ENCODE measurements at regions not wholly inside any gene's neighbourhood (a gene's known extent, or its start where the extent isn't known, plus 50 kb on each side); places are given as distances from the start of the nearest gene placed in this dataset.
"Not testable (repeated sequence)": the region's sequence is repeated elsewhere in the genome, so short reads cannot be mapped to it uniquely, and the experiment has no call there.

GRCh38 chr2:13351068-13351467 lies 634.3 kb downstream of the TRIB2 start:
- H3K27ac ChIP-seq (ENCODE audit: insufficient read depth in 1 of 2, low read depth in 1 of 2, low read length in 2 of 2, poor library complexity in 1 of 2, severe bottlenecking in 2 of 2), result no peak overlapping the region
- DNase-seq, result no peak
- POLR2A ChIA-PET, result no interaction called here
- H3K4me1 ChIP-seq (ENCODE audit: control extremely low read depth in 1 of 4, control insufficient read depth in 4 of 4, insufficient read depth in 4 of 4, low read length in 3 of 4), result no peaks in the 10 kb centered on the region
- CTCF ChIA-PET, result no interaction called here
- no peaks in the 10 kb centered on the region for H3K27me3 ChIP-seq (replicated peaks in 2 of 5; ENCODE audit: control insufficient read depth in 4 of 5, insufficient read depth in 5 of 5, low read length in 4 of 5)
- 100% methylated on average over 1 of the region's 2 CpGs for WGBS (ENCODE audit: insufficient coverage)
- H3K9me3 ChIP-seq (ENCODE audit: control extremely low read depth in 1 of 5, control insufficient read depth in 4 of 5, insufficient read depth in 2 of 5, low read depth in 1 of 5, low read length in 4 of 5), result no peaks in the 10 kb centered on the region
- no peaks in the 10 kb centered on the region for H3K36me3 ChIP-seq (ENCODE audit: control insufficient read depth in 4 of 4, insufficient read depth in 4 of 4, low read length in 3 of 4)
- H3K4me3 ChIP-seq (ENCODE audit: control insufficient read depth in 1 of 7, extremely low read depth in 1 of 7, insufficient read depth in 4 of 7, low read depth in 2 of 7, low read length in 6 of 7), result no peak overlapping the region

GRCh38 chr2:13353083-13353482 lies 636.3 kb downstream of the TRIB2 start:
- Histone ChIP-seq H3K4me3 (ENCODE audit: control insufficient read depth in 1 of 7, extremely low read depth in 1 of 7, insufficient read depth in 4 of 7, low read depth in 2 of 7, low read length in 6 of 7) (no peak overlapping the region), H3K9me3 (ENCODE audit: control extremely low read depth in 1 of 5, control insufficient read depth in 4 of 5, insufficient read depth in 2 of 5, low read depth in 1 of 5, low read length in 4 of 5) (no peaks in the 10 kb centered on the region), H3K36me3 (ENCODE audit: control insufficient read depth in 4 of 4, insufficient read depth in 4 of 4, low read length in 3 of 4) (no peaks in the 10 kb centered on the region), H3K4me1 (ENCODE audit: control extremely low read depth in 1 of 4, control insufficient read depth in 4 of 4, insufficient read depth in 4 of 4, low read length in 3 of 4) (no peaks in the 10 kb centered on the region), H3K27ac (ENCODE audit: insufficient read depth in 1 of 2, low read depth in 1 of 2, low read length in 2 of 2, poor library complexity in 1 of 2, severe bottlenecking in 2 of 2) (no peak overlapping the region), H3K27me3 (replicated peaks in 2 of 5; ENCODE audit: control insufficient read depth in 4 of 5, insufficient read depth in 5 of 5, low read length in 4 of 5) (no peaks in the 10 kb centered on the region)
- CTCF ChIA-PET, result no interaction called here
- DNase-seq, result no peak
- POLR2A ChIA-PET, result no interaction called here

GRCh38 chr2:13354031-13354430 lies 637.3 kb downstream of the TRIB2 start:
- no peaks in the 10 kb centered on the region for H3K36me3 ChIP-seq (ENCODE audit: control insufficient read depth in 4 of 4, insufficient read depth in 4 of 4, low read length in 3 of 4)
- H3K4me3 ChIP-seq (ENCODE audit: control insufficient read depth in 1 of 7, extremely low read depth in 1 of 7, insufficient read depth in 4 of 7, low read depth in 2 of 7, low read length in 6 of 7), result no peak overlapping the region
- H3K27me3 ChIP-seq (replicated peaks in 2 of 5; ENCODE audit: control insufficient read depth in 4 of 5, insufficient read depth in 5 of 5, low read length in 4 of 5), result no peaks in the 10 kb centered on the region
- CTCF ChIA-PET, result no interaction called here
- no peaks in the 10 kb centered on the region for H3K9me3 ChIP-seq (ENCODE audit: control extremely low read depth in 1 of 5, control insufficient read depth in 4 of 5, insufficient read depth in 2 of 5, low read depth in 1 of 5, low read length in 4 of 5)
- no peak overlapping the region for H3K27ac ChIP-seq (ENCODE audit: insufficient read depth in 1 of 2, low read depth in 1 of 2, low read length in 2 of 2, poor library complexity in 1 of 2, severe bottlenecking in 2 of 2)
- POLR2A ChIA-PET, result no interaction called here
- no peak for DNase-seq
- no peaks in the 10 kb centered on the region for H3K4me1 ChIP-seq (ENCODE audit: control extremely low read depth in 1 of 4, control insufficient read depth in 4 of 4, insufficient read depth in 4 of 4, low read length in 3 of 4)

- H3K36me3 ChIP-seq (ENCODE audit: control insufficient read depth in 4 of 4, insufficient read depth in 4 of 4, low read length in 3 of 4); H3K27ac ChIP-seq (ENCODE audit: insufficient read depth in 1 of 2, low read depth in 1 of 2, low read length in 2 of 2, poor library complexity in 1 of 2, severe bottlenecking in 2 of 2); H3K4me1 ChIP-seq (ENCODE audit: control extremely low read depth in 1 of 4, control insufficient read depth in 4 of 4, insufficient read depth in 4 of 4, low read length in 3 of 4); H3K27me3 ChIP-seq (replicated peaks in 2 of 5; ENCODE audit: control insufficient read depth in 4 of 5, insufficient read depth in 5 of 5, low read length in 4 of 5); DNase-seq; H3K4me3 ChIP-seq (ENCODE audit: control insufficient read depth in 1 of 7, extremely low read depth in 1 of 7, insufficient read depth in 4 of 7, low read depth in 2 of 7, low read length in 6 of 7); POLR2A ChIA-PET; H3K9me3 ChIP-seq (ENCODE audit: control extremely low read depth in 1 of 5, control insufficient read depth in 4 of 5, insufficient read depth in 2 of 5, low read depth in 1 of 5, low read length in 4 of 5); CTCF ChIA-PET: not testable (repeated sequence)
- WGBS (ENCODE audit: insufficient coverage), result no CpG with 5 or more reads among the region's 1 CpG
Observed at GRCh38 chr2:13381928-13382327, 665.2 kb downstream of the TRIB2 start.

GRCh38 chr2:13389172-13389571 lies 672.4 kb downstream of the TRIB2 start:
- H3K4me3 ChIP-seq (ENCODE audit: control insufficient read depth in 1 of 7, extremely low read depth in 1 of 7, insufficient read depth in 4 of 7, low read depth in 2 of 7, low read length in 6 of 7); H3K27me3 ChIP-seq (replicated peaks in 2 of 5; ENCODE audit: control insufficient read depth in 4 of 5, insufficient read depth in 5 of 5, low read length in 4 of 5); DNase-seq; POLR2A ChIA-PET; CTCF ChIA-PET; H3K9me3 ChIP-seq (ENCODE audit: control extremely low read depth in 1 of 5, control insufficient read depth in 4 of 5, insufficient read depth in 2 of 5, low read depth in 1 of 5, low read length in 4 of 5); H3K36me3 ChIP-seq (ENCODE audit: control insufficient read depth in 4 of 4, insufficient read depth in 4 of 4, low read length in 3 of 4); H3K27ac ChIP-seq (ENCODE audit: insufficient read depth in 1 of 2, low read depth in 1 of 2, low read length in 2 of 2, poor library complexity in 1 of 2, severe bottlenecking in 2 of 2); H3K4me1 ChIP-seq (ENCODE audit: control extremely low read depth in 1 of 4, control insufficient read depth in 4 of 4, insufficient read depth in 4 of 4, low read length in 3 of 4): not testable (repeated sequence)
- 91% methylated on average over 3 of the region's 5 CpGs for WGBS (ENCODE audit: insufficient coverage)

GRCh38 chr2:13390676-13391075 lies 673.9 kb downstream of the TRIB2 start:
- no peaks in the 10 kb centered on the region for H3K36me3 ChIP-seq (ENCODE audit: control insufficient read depth in 4 of 4, insufficient read depth in 4 of 4, low read length in 3 of 4)
- H3K9me3 ChIP-seq (ENCODE audit: control extremely low read depth in 1 of 5, control insufficient read depth in 4 of 5, insufficient read depth in 2 of 5, low read depth in 1 of 5, low read length in 4 of 5), result peaks cover 0 to 2% (median 0%) of the 10 kb centered on the region in 5 experiments
- CTCF ChIA-PET, result no interaction called here
- no peak overlapping the region for H3K27ac ChIP-seq (ENCODE audit: insufficient read depth in 1 of 2, low read depth in 1 of 2, low read length in 2 of 2, poor library complexity in 1 of 2, severe bottlenecking in 2 of 2)
- DNase-seq, result no peak
- no peaks in the 10 kb centered on the region for H3K4me1 ChIP-seq (ENCODE audit: control extremely low read depth in 1 of 4, control insufficient read depth in 4 of 4, insufficient read depth in 4 of 4, low read length in 3 of 4)
- H3K27me3 ChIP-seq (replicated peaks in 2 of 5; ENCODE audit: control insufficient read depth in 4 of 5, insufficient read depth in 5 of 5, low read length in 4 of 5), result no peaks in the 10 kb centered on the region
- no peak overlapping the region for H3K4me3 ChIP-seq (ENCODE audit: control insufficient read depth in 1 of 7, extremely low read depth in 1 of 7, insufficient read depth in 4 of 7, low read depth in 2 of 7, low read length in 6 of 7)
- POLR2A ChIA-PET, result no interaction called here

- POLR2A ChIA-PET, result no interaction called here
- CTCF ChIA-PET, result no interaction called here
- H3K27ac ChIP-seq (ENCODE audit: insufficient read depth in 1 of 2, low read depth in 1 of 2, low read length in 2 of 2, poor library complexity in 1 of 2, severe bottlenecking in 2 of 2), result no peak overlapping the region
- H3K36me3 ChIP-seq (ENCODE audit: control insufficient read depth in 4 of 4, insufficient read depth in 4 of 4, low read length in 3 of 4), result no peaks in the 10 kb centered on the region
- H3K9me3 ChIP-seq (ENCODE audit: control extremely low read depth in 1 of 5, control insufficient read depth in 4 of 5, insufficient read depth in 2 of 5, low read depth in 1 of 5, low read length in 4 of 5), result peaks cover 0 to 2% (median 0%) of the 10 kb centered on the region in 5 experiments
- H3K4me3 ChIP-seq (ENCODE audit: control insufficient read depth in 1 of 7, extremely low read depth in 1 of 7, insufficient read depth in 4 of 7, low read depth in 2 of 7, low read length in 6 of 7), result no peak overlapping the region
- H3K27me3 ChIP-seq (replicated peaks in 2 of 5; ENCODE audit: control insufficient read depth in 4 of 5, insufficient read depth in 5 of 5, low read length in 4 of 5), result no peaks in the 10 kb centered on the region
- no peaks in the 10 kb centered on the region for H3K4me1 ChIP-seq (ENCODE audit: control extremely low read depth in 1 of 4, control insufficient read depth in 4 of 4, insufficient read depth in 4 of 4, low read length in 3 of 4)
- no peak for DNase-seq
- no CpG with 5 or more reads among the region's 2 CpGs for WGBS (ENCODE audit: insufficient coverage)
Observed at GRCh38 chr2:13401312-13401711, 684.6 kb downstream of the TRIB2 start.

GRCh38 chr2:13413989-13414388 lies 697.3 kb downstream of the TRIB2 start:
- no peaks in the 10 kb centered on the region for H3K4me1 ChIP-seq (ENCODE audit: control extremely low read depth in 1 of 4, control insufficient read depth in 4 of 4, insufficient read depth in 4 of 4, low read length in 3 of 4)
- H3K36me3 ChIP-seq (ENCODE audit: control insufficient read depth in 4 of 4, insufficient read depth in 4 of 4, low read length in 3 of 4), result no peaks in the 10 kb centered on the region
- CTCF ChIA-PET, result no interaction called here
- no peaks in the 10 kb centered on the region for H3K9me3 ChIP-seq (ENCODE audit: control extremely low read depth in 1 of 5, control insufficient read depth in 4 of 5, insufficient read depth in 2 of 5, low read depth in 1 of 5, low read length in 4 of 5)
- H3K27me3 ChIP-seq (replicated peaks in 2 of 5; ENCODE audit: control insufficient read depth in 4 of 5, insufficient read depth in 5 of 5, low read length in 4 of 5), result no peaks in the 10 kb centered on the region
- H3K4me3 ChIP-seq (ENCODE audit: control insufficient read depth in 1 of 7, extremely low read depth in 1 of 7, insufficient read depth in 4 of 7, low read depth in 2 of 7, low read length in 6 of 7), result no peak overlapping the region
- H3K27ac ChIP-seq (ENCODE audit: insufficient read depth in 1 of 2, low read depth in 1 of 2, low read length in 2 of 2, poor library complexity in 1 of 2, severe bottlenecking in 2 of 2), result no peak overlapping the region
- POLR2A ChIA-PET, result no interaction called here
- no peak for DNase-seq
- WGBS (ENCODE audit: insufficient coverage), result no CpG with 5 or more reads among the region's 1 CpG

Data from common myeloid progenitor, CD34-positive (primary cell).